ENCODE measurements at regions not wholly inside any gene's neighbourhood (a gene's known extent, or its start where the extent isn't known, plus 50 kb on each side); places are given as distances from the start of the nearest gene placed in this dataset.

GRCh38 chr7:52911795-52912194, 123.6 kb upstream of the POM121L12 start:
- Histone ChIP-seq H3K9me3 (ENCODE audit: control insufficient read depth in 2 of 2, insufficient read depth in 1 of 2, low read depth in 1 of 2, low read length in 1 of 2) (peaks cover 1 to 10% of the 10 kb centered on the region in 2 donors), H3K27ac (ENCODE audit: low read depth in 1 of 3, low read length in 2 of 3) (no peak overlapping the region), H3K4me3 (ENCODE audit: low read depth in 1 of 3, low read length in 3 of 3) (no peak overlapping the region), H3K36me3 (ENCODE audit: control insufficient read depth in 3 of 3, insufficient read depth in 2 of 3, low read depth in 1 of 3, low read length in 3 of 3) (no peaks in the 10 kb centered on the region), H3K4me1 (ENCODE audit: control insufficient read depth in 3 of 3, insufficient read depth in 2 of 3, low read depth in 1 of 3, low read length in 2 of 3) (no peaks in the 10 kb centered on the region), H3K27me3 (ENCODE audit: control insufficient read depth in 3 of 3, insufficient read depth in 3 of 3, low read length in 3 of 3) (no peaks in the 10 kb centered on the region)
- DNase-seq (no peak), FAIRE-seq (no peak)
- WGBS, 3 donors, result 86 to 93% (median 93%) methylated on average over 10 of the region's 10 CpGs

- Histone ChIP-seq H3K36me3 (ENCODE audit: control insufficient read depth in 3 of 3, insufficient read depth in 2 of 3, low read depth in 1 of 3, low read length in 3 of 3) (no peaks in the 10 kb centered on the region), H3K4me3 (ENCODE audit: low read depth in 1 of 3, low read length in 3 of 3) (no peak overlapping the region), H3K4me1 (ENCODE audit: control insufficient read depth in 3 of 3, insufficient read depth in 2 of 3, low read depth in 1 of 3, low read length in 2 of 3) (no peaks in the 10 kb centered on the region), H3K27ac (ENCODE audit: low read depth in 1 of 3, low read length in 2 of 3) (no peak overlapping the region), H3K27me3 (ENCODE audit: control insufficient read depth in 3 of 3, insufficient read depth in 3 of 3, low read length in 3 of 3) (no peaks in the 10 kb centered on the region), H3K9me3 (ENCODE audit: control insufficient read depth in 2 of 2, insufficient read depth in 1 of 2, low read depth in 1 of 2, low read length in 1 of 2) (peaks cover 1 to 10% of the 10 kb centered on the region in 2 donors)
- FAIRE-seq, result no peak
- WGBS, 3 donors, result 85 to 90% (median 88%) methylated on average over 7 of the region's 7 CpGs
- DNase-seq, result no peak
These were observed 124.1 kb upstream of the POM121L12 start for GRCh38 chr7:52911326-52911725.

DNA sequence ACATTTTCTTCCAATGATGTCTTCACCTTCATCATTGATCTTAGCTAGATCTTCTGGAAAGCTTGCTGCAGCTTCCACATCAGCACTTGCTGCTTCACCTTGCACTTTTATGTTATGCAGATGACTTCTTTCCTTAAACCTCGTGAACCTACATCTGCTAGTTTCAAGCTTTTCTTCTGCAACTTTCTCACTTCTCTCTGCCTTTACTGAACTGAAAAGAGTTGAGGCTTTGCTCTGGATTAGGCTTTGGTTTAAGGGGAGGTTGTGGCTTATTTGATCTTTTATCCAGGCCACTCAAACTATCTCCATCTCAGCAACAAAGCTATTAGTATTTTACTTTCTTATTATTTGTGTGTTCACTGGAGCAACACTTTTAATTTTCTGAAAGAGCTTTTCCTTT, 125.5 kb upstream of the POM121L12 start:
- no peak overlapping the region for H3K27ac ChIP-seq (ENCODE audit: low read depth in 1 of 3, low read length in 2 of 3)
- no peaks in the 10 kb centered on the region for H3K27me3 ChIP-seq (ENCODE audit: control insufficient read depth in 3 of 3, insufficient read depth in 3 of 3, low read length in 3 of 3)
- H3K9me3 ChIP-seq (ENCODE audit: control insufficient read depth in 2 of 2, insufficient read depth in 1 of 2, low read depth in 1 of 2, low read length in 1 of 2), result peaks cover 1 to 10% of the 10 kb centered on the region in 2 donors
- FAIRE-seq (no peak), DNase-seq (no peak)
- no peaks in the 10 kb centered on the region for H3K4me1 ChIP-seq (ENCODE audit: control insufficient read depth in 3 of 3, insufficient read depth in 2 of 3, low read depth in 1 of 3, low read length in 2 of 3)
- 76 to 84% (median 77%) methylated on average over 1 of the region's 1 CpG for WGBS, 3 donors
- H3K4me3 ChIP-seq (ENCODE audit: low read depth in 1 of 3, low read length in 3 of 3), result no peak overlapping the region
- H3K36me3 ChIP-seq (ENCODE audit: control insufficient read depth in 3 of 3, insufficient read depth in 2 of 3, low read depth in 1 of 3, low read length in 3 of 3), result no peaks in the 10 kb centered on the region

GRCh38 chr7:52909131-52909530, 126.3 kb upstream of the POM121L12 start:
- H3K4me3 ChIP-seq (ENCODE audit: low read depth in 1 of 3, low read length in 3 of 3), result no peak overlapping the region
- no peak for DNase-seq
- peaks cover 1 to 10% of the 10 kb centered on the region in 2 donors for H3K9me3 ChIP-seq (ENCODE audit: control insufficient read depth in 2 of 2, insufficient read depth in 1 of 2, low read depth in 1 of 2, low read length in 1 of 2)
- H3K36me3 ChIP-seq (ENCODE audit: control insufficient read depth in 3 of 3, insufficient read depth in 2 of 3, low read depth in 1 of 3, low read length in 3 of 3), result no peaks in the 10 kb centered on the region
- H3K27me3 ChIP-seq (ENCODE audit: control insufficient read depth in 3 of 3, insufficient read depth in 3 of 3, low read length in 3 of 3), result no peaks in the 10 kb centered on the region
- H3K4me1 ChIP-seq (ENCODE audit: control insufficient read depth in 3 of 3, insufficient read depth in 2 of 3, low read depth in 1 of 3, low read length in 2 of 3), result no peaks in the 10 kb centered on the region
- H3K27ac ChIP-seq (ENCODE audit: low read depth in 1 of 3, low read length in 2 of 3), result no peak overlapping the region
- FAIRE-seq, result no peak

DNA sequence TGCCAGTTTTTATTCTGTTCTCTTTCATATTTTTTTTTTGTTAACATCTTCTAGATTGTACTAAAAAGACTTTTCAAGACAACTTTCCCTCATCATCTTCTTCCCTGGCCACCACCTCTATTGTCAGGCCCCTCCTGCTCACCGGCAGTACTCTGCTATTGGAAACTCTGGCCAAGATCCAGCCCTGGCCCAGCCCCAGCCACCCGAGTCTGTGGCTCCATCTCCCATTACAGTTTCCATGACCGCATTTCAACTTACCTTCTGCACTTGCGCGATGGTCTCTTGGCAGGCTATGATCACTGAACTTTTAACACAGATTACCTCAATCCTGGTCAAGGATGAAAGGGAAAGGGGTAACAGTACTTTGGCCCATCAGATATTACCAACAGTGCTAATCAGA, 137.7 kb upstream of the POM121L12 start:
- FAIRE-seq, result no peak
- H3K4me3 ChIP-seq (ENCODE audit: low read depth in 1 of 3, low read length in 3 of 3), result no peak overlapping the region
- no peaks in the 10 kb centered on the region for H3K4me1 ChIP-seq (ENCODE audit: control insufficient read depth in 3 of 3, insufficient read depth in 2 of 3, low read depth in 1 of 3, low read length in 2 of 3)
- H3K27ac ChIP-seq (ENCODE audit: low read depth in 1 of 3, low read length in 2 of 3), result no peak overlapping the region
- whole genome bisulfite sequencing, 3 donors, result 84 to 86% (median 85%) methylated on average over 5 of the region's 5 CpGs
- no peak for DNase-seq
- H3K9me3 ChIP-seq (ENCODE audit: control insufficient read depth in 2 of 2, insufficient read depth in 1 of 2, low read depth in 1 of 2, low read length in 1 of 2), result no peaks in the 10 kb centered on the region
- H3K36me3 ChIP-seq (ENCODE audit: control insufficient read depth in 3 of 3, insufficient read depth in 2 of 3, low read depth in 1 of 3, low read length in 3 of 3), result no peaks in the 10 kb centered on the region
- no peaks in the 10 kb centered on the region for H3K27me3 ChIP-seq (ENCODE audit: control insufficient read depth in 3 of 3, insufficient read depth in 3 of 3, low read length in 3 of 3)

DNA sequence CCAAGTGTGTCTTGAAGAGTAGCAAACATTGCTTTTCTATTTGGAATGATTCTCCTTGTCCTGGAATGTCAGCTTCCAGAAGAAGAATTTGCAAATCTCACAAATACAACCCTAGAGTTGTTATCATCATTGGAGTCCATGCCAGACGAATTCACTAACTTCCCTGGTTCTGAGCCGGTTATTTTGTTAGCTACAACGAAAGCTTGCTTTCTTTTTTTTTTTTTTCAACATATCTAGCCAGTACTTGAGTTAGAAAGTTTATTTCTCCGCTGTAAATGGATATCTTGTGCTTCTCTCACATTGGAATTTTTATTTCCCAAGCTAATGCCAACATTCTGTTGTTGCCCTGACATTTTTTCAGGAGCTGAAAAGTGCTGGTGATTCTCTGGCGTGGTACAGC, 138.1 kb upstream of the POM121L12 start:
- Histone ChIP-seq H3K4me3 (ENCODE audit: low read depth in 1 of 3, low read length in 3 of 3) (no peak overlapping the region), H3K4me1 (ENCODE audit: control insufficient read depth in 3 of 3, insufficient read depth in 2 of 3, low read depth in 1 of 3, low read length in 2 of 3) (no peaks in the 10 kb centered on the region), H3K36me3 (ENCODE audit: control insufficient read depth in 3 of 3, insufficient read depth in 2 of 3, low read depth in 1 of 3, low read length in 3 of 3) (no peaks in the 10 kb centered on the region), H3K27ac (ENCODE audit: low read depth in 1 of 3, low read length in 2 of 3) (no peak overlapping the region), H3K9me3 (ENCODE audit: control insufficient read depth in 2 of 2, insufficient read depth in 1 of 2, low read depth in 1 of 2, low read length in 1 of 2) (no peaks in the 10 kb centered on the region), H3K27me3 (ENCODE audit: control insufficient read depth in 3 of 3, insufficient read depth in 3 of 3, low read length in 3 of 3) (no peaks in the 10 kb centered on the region)
- FAIRE-seq (no peak), DNase-seq (no peak)
- WGBS, 3 donors, result 44 to 54% (median 52%) methylated on average over 5 of the region's 5 CpGs

- Histone ChIP-seq H3K4me3 (ENCODE audit: low read depth in 1 of 3, low read length in 3 of 3) (no peak overlapping the region), H3K27ac (ENCODE audit: low read depth in 1 of 3, low read length in 2 of 3) (no peak overlapping the region), H3K9me3 (ENCODE audit: control insufficient read depth in 2 of 2, insufficient read depth in 1 of 2, low read depth in 1 of 2, low read length in 1 of 2) (no peaks in the 10 kb centered on the region), H3K4me1 (ENCODE audit: control insufficient read depth in 3 of 3, insufficient read depth in 2 of 3, low read depth in 1 of 3, low read length in 2 of 3) (no peaks in the 10 kb centered on the region), H3K36me3 (ENCODE audit: control insufficient read depth in 3 of 3, insufficient read depth in 2 of 3, low read depth in 1 of 3, low read length in 3 of 3) (no peaks in the 10 kb centered on the region), H3K27me3 (ENCODE audit: control insufficient read depth in 3 of 3, insufficient read depth in 3 of 3, low read length in 3 of 3) (no peaks in the 10 kb centered on the region)
- FAIRE-seq (no peak), DNase-seq (no peak)
- 24 to 69% (median 32%) methylated on average over 2 of the region's 2 CpGs for WGBS, 3 donors
These were observed 158.2 kb upstream of the POM121L12 start for GRCh38 chr7:52877240-52877639.

DNA sequence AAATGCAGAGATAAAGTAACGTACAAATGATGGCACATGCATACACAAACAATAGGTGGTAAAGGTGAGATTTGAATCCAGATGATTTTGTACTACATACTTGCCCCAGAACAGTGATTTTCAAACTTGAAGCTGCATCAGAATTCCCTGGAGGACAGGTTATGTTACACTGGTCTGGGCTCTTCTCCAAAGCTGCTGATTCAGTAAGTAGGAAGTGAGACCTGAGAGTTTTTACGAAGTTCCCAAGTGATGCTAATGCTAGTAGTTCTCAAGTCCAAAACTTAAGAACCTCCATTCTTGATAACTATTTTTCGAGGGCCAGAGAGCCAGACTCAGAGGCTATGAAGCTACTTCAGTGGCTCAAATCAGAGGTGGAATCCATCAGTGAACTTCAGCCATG, 159.0 kb upstream of the POM121L12 start:
- WGBS, 3 donors, result 52 to 74% (median 64%) methylated on average over 3 of the region's 3 CpGs
- Histone ChIP-seq H3K27ac (ENCODE audit: low read depth in 1 of 3, low read length in 2 of 3) (no peak overlapping the region), H3K27me3 (ENCODE audit: control insufficient read depth in 3 of 3, insufficient read depth in 3 of 3, low read length in 3 of 3) (no peaks in the 10 kb centered on the region), H3K4me3 (ENCODE audit: low read depth in 1 of 3, low read length in 3 of 3) (no peak overlapping the region), H3K9me3 (ENCODE audit: control insufficient read depth in 2 of 2, insufficient read depth in 1 of 2, low read depth in 1 of 2, low read length in 1 of 2) (no peaks in the 10 kb centered on the region), H3K36me3 (ENCODE audit: control insufficient read depth in 3 of 3, insufficient read depth in 2 of 3, low read depth in 1 of 3, low read length in 3 of 3) (no peaks in the 10 kb centered on the region), H3K4me1 (ENCODE audit: control insufficient read depth in 3 of 3, insufficient read depth in 2 of 3, low read depth in 1 of 3, low read length in 2 of 3) (no peaks in the 10 kb centered on the region)
- DNase-seq (no peak), FAIRE-seq (no peak)

GRCh38 chr7:52863652-52864051, 171.8 kb upstream of the POM121L12 start:
- Histone ChIP-seq H3K27me3 (ENCODE audit: control insufficient read depth in 3 of 3, insufficient read depth in 3 of 3, low read length in 3 of 3) (no peaks in the 10 kb centered on the region), H3K36me3 (ENCODE audit: control insufficient read depth in 3 of 3, insufficient read depth in 2 of 3, low read depth in 1 of 3, low read length in 3 of 3) (no peaks in the 10 kb centered on the region), H3K9me3 (ENCODE audit: control insufficient read depth in 2 of 2, insufficient read depth in 1 of 2, low read depth in 1 of 2, low read length in 1 of 2) (peaks cover 0 to 13% of the 10 kb centered on the region in 2 donors), H3K4me3 (ENCODE audit: low read depth in 1 of 3, low read length in 3 of 3) (no peak overlapping the region), H3K27ac (ENCODE audit: low read depth in 1 of 3, low read length in 2 of 3) (no peak overlapping the region), H3K4me1 (ENCODE audit: control insufficient read depth in 3 of 3, insufficient read depth in 2 of 3, low read depth in 1 of 3, low read length in 2 of 3) (no peaks in the 10 kb centered on the region)
- DNase-seq, result no peak
- WGBS, 3 donors, result 40 to 65% (median 52%) methylated on average over 2 of the region's 2 CpGs
- no peak for FAIRE-seq
